ENCODE measurements at regions not wholly inside any gene's neighbourhood (a gene's known extent, or its start where the extent isn't known, plus 50 kb on each side); places are given as distances from the start of the nearest gene placed in this dataset.

GRCh38 chr2:176646033-176646615, 376.9 kb downstream of the MTX2 start:
- no peak for DNase-seq (ENCODE audit: low read depth)
- in situ Hi-C loops (cut with HindIII; ENCODE audit: low pct_unique_long_range_greater_than_20kb, low sequenced_read_pairs), result no loop called here

GRCh38 chr2:176647325-176648165, 378.3 kb downstream of the MTX2 start:
- no peak for DNase-seq (ENCODE audit: low read depth)
- in situ Hi-C loops (cut with HindIII; ENCODE audit: low pct_unique_long_range_greater_than_20kb, low sequenced_read_pairs), result no loop called here

GRCh38 chr2:176648700-176649297, 379.6 kb downstream of the MTX2 start:
- DNase-seq (ENCODE audit: low read depth), result no peak
- in situ Hi-C loops (cut with HindIII; ENCODE audit: low pct_unique_long_range_greater_than_20kb, low sequenced_read_pairs), result no loop called here

- no peak for DNase-seq (ENCODE audit: low read depth)
- in situ Hi-C loops (cut with HindIII; ENCODE audit: low pct_unique_long_range_greater_than_20kb, low sequenced_read_pairs), result loop anchor here (25.0 kb wide), 1 partner anchor 487 kb away; no protein-coding TSS in a partner anchor
Measured at GRCh38 chr2:176650104-176650837, 381.0 kb downstream of the MTX2 start.

- no peak for DNase-seq (ENCODE audit: low read depth)
- in situ Hi-C loops (cut with HindIII; ENCODE audit: low pct_unique_long_range_greater_than_20kb, low sequenced_read_pairs), result loop anchor here (25.0 kb wide), 1 partner anchor 486 kb away; no protein-coding TSS in a partner anchor
Measured at GRCh38 chr2:176650838-176651555, 381.8 kb downstream of the MTX2 start.

- DNase-seq (ENCODE audit: low read depth), result peak; percentile 41
- in situ Hi-C loops (cut with HindIII; ENCODE audit: low pct_unique_long_range_greater_than_20kb, low sequenced_read_pairs), result loop anchor here (25.0 kb wide), 1 partner anchor 485 kb away; no protein-coding TSS in a partner anchor
Measured at GRCh38 chr2:176652300-176653182, 383.3 kb downstream of the MTX2 start.

- in situ Hi-C loops (cut with HindIII; ENCODE audit: low pct_unique_long_range_greater_than_20kb, low sequenced_read_pairs), result loop anchor here (25.0 kb wide), 1 partner anchor 484 kb away; no protein-coding TSS in a partner anchor
- DNase-seq (ENCODE audit: low read depth), result peak; percentile 77
Measured at GRCh38 chr2:176653479-176654443, 384.5 kb downstream of the MTX2 start.

GRCh38 chr2:176656038-176656775, 387.0 kb downstream of the MTX2 start:
- no peak for DNase-seq (ENCODE audit: low read depth)
- in situ Hi-C loops (cut with HindIII; ENCODE audit: low pct_unique_long_range_greater_than_20kb, low sequenced_read_pairs), result loop anchor here (25.0 kb wide), 1 partner anchor 481 kb away; no protein-coding TSS in a partner anchor

- DNase-seq (ENCODE audit: low read depth), result no peak
- in situ Hi-C loops (cut with HindIII; ENCODE audit: low pct_unique_long_range_greater_than_20kb, low sequenced_read_pairs), result loop anchor here (25.0 kb wide), 1 partner anchor 481 kb away; no protein-coding TSS in a partner anchor
Measured at GRCh38 chr2:176656776-176657140, 387.5 kb downstream of the MTX2 start.

GRCh38 chr2:176657393-176657792, 388.2 kb downstream of the MTX2 start:
- DNase-seq (ENCODE audit: low read depth), result no peak
- in situ Hi-C loops (cut with HindIII; ENCODE audit: low pct_unique_long_range_greater_than_20kb, low sequenced_read_pairs), result loop anchor here (25.0 kb wide), 1 partner anchor 480 kb away; no protein-coding TSS in a partner anchor

GRCh38 chr2:176658708-176659107, 389.5 kb downstream of the MTX2 start:
- in situ Hi-C loops (cut with HindIII; ENCODE audit: low pct_unique_long_range_greater_than_20kb, low sequenced_read_pairs), result loop anchor here (25.0 kb wide), 1 partner anchor 479 kb away; no protein-coding TSS in a partner anchor
- no peak for DNase-seq (ENCODE audit: low read depth)

- no peak for DNase-seq (ENCODE audit: low read depth)
- in situ Hi-C loops (cut with HindIII; ENCODE audit: low pct_unique_long_range_greater_than_20kb, low sequenced_read_pairs), result loop anchor here (25.0 kb wide), 1 partner anchor 475 kb away; no protein-coding TSS in a partner anchor
Measured at GRCh38 chr2:176662753-176663152, 393.5 kb downstream of the MTX2 start.

GRCh38 chr2:176664478-176664877, 395.2 kb downstream of the MTX2 start:
- DNase-seq (ENCODE audit: low read depth), result no peak
- in situ Hi-C loops (cut with HindIII; ENCODE audit: low pct_unique_long_range_greater_than_20kb, low sequenced_read_pairs), result loop anchor here (25.0 kb wide), 1 partner anchor 473 kb away; no protein-coding TSS in a partner anchor

GRCh38 chr2:176665086-176665485, 395.8 kb downstream of the MTX2 start:
- DNase-seq (ENCODE audit: low read depth), result no peak
- in situ Hi-C loops (cut with HindIII; ENCODE audit: low pct_unique_long_range_greater_than_20kb, low sequenced_read_pairs), result loop anchor here (25.0 kb wide), 1 partner anchor 472 kb away; no protein-coding TSS in a partner anchor

GRCh38 chr2:176668912-176669311, 399.7 kb downstream of the MTX2 start:
- no peak for DNase-seq (ENCODE audit: low read depth)
- in situ Hi-C loops (cut with HindIII; ENCODE audit: low pct_unique_long_range_greater_than_20kb, low sequenced_read_pairs), result loop anchor here (25.0 kb wide), 1 partner anchor 468 kb away; no protein-coding TSS in a partner anchor
